K562 (cell line): ENCODE measurements at regions not wholly inside any gene's neighbourhood (a gene's known extent, or its start where the extent isn't known, plus 50 kb on each side); places are given as distances from the start of the nearest gene placed in this dataset.
"Not testable (repeated sequence)": the region's sequence is repeated elsewhere in the genome, so short reads cannot be mapped to it uniquely, and the experiment has no call there.

Experiments
- ATAC-seq: fragments of 200-7000 bp; cut with Tn5 transposase; 3 replicates; pipeline ENCODE4 v1.9.1; 2020; ENCODE audit warnings: moderate library complexity
- BruUV-seq: library from RNA; stranded (reverse); fragments of 400-500 nt; replicated peaks from 2 replicates; lab custom pipeline; 2021; lab: Mats Ljungman, UMichigan
- CTCF ChIA-PET: fragments of 300-600 bp; formaldehyde crosslinking; extraction: SDS; loops from one replicate; lab custom pipeline; 2021; ENCODE audit warnings: low intra/inter-chr PET ratio; lab: Yijun Ruan, JAX
- POLR2A ChIA-PET: fragments of 300-600, 350-650 bp; sonication (Branson Sonifier 250); formaldehyde crosslinking; extraction: SDS; loops from one replicate; lab custom pipeline; 2021; ENCODE audit warnings: antibody characterized with exemption, inconsistent platforms; lab: Yijun Ruan, JAX
- DNase-seq, 4 experiments: peaks; one replicate each; pipeline versions ENCODE4 v3.0.0 to v3.0.0-alpha.2; 2011 to 2018; ENCODE audit warnings: low spot score in 3 of 4, mixed read lengths in 3 of 4; ENCODE audit errors: extremely low read depth in 1 of 4
- FAIRE-seq: peaks from 2 replicates; lab custom pipeline; 2011; peaks lifted over from hg19 to GRCh38; lab: Jason Lieb, UNC
- H2AFZ ChIP-seq: 2 replicates; pipeline ENCODE4 v1.6.0; 2011; ENCODE audit warnings: low read depth, low read length, control low read depth, inconsistent platforms
- H3K27ac ChIP-seq: fragments of 200-600 bp; 3 replicates; pipeline ENCODE4 v1.8.0; 2011; ENCODE audit warnings: low read depth, mild to moderate bottlenecking, control low read depth, inconsistent platforms, low read length, moderate library complexity, mixed read lengths; ENCODE audit errors: extremely low read depth
- H3K27me3 ChIP-seq, 2 experiments: fragments of 300-600 bp in 1 of 2; 2 replicates in 1 of 2; 3 replicates in 1 of 2; pipeline versions ENCODE4 v1.6.0 to v1.8.0; 2011; ENCODE audit warnings: inconsistent platforms in 2 of 2, low read length in 2 of 2, mild to moderate bottlenecking in 1 of 2, mixed read lengths in 1 of 2, moderate library complexity in 1 of 2; ENCODE audit not compliant: control insufficient read depth in 2 of 2, insufficient read depth in 2 of 2
- H3K36me3 ChIP-seq: fragments of 300-600 bp; 3 replicates; pipeline ENCODE4 v1.8.0; 2011; ENCODE audit warnings: mild to moderate bottlenecking, low read length, inconsistent platforms; ENCODE audit not compliant: control insufficient read depth, insufficient read depth
- H3K4me1 ChIP-seq, 2 experiments: fragments of 200-600 bp in 1 of 2; replicated peaks in 1 of 2; 2 replicates in 1 of 2; 3 replicates in 1 of 2; pipeline versions ENCODE4 v1.5.1 to v1.8.0; 2011; ENCODE audit warnings: inconsistent platforms in 2 of 2, low read length in 2 of 2, mild to moderate bottlenecking in 1 of 2, mixed read lengths in 1 of 2, moderate library complexity in 1 of 2; ENCODE audit not compliant: control insufficient read depth in 2 of 2, insufficient read depth in 2 of 2
- H3K4me2 ChIP-seq: 2 replicates; pipeline ENCODE4 v1.6.1; 2011; ENCODE audit warnings: low read length, control low read depth, inconsistent platforms, mixed read lengths; ENCODE audit not compliant: insufficient read depth
- H3K4me3 ChIP-seq: fragments of 200-600 bp; sonication (generic), shearing (Covaris generic); 2 replicates; pipeline ENCODE4 v1.5.1; 2016; ENCODE audit warnings: control low read depth, inconsistent platforms
- H3K79me2 ChIP-seq: fragments of 200-600 bp; 3 replicates; pipeline ENCODE4 v1.8.0; 2011; ENCODE audit warnings: low read length, inconsistent platforms; ENCODE audit not compliant: control insufficient read depth, insufficient read depth
- H3K9ac ChIP-seq, 2 experiments: 2 replicates each; pipeline versions ENCODE4 v1.6.0 to v1.6.1; 2011; ENCODE audit warnings: low read depth in 2 of 2, low read length in 2 of 2, control low read depth in 1 of 2, inconsistent platforms in 1 of 2, mild to moderate bottlenecking in 1 of 2, mixed read lengths in 1 of 2; ENCODE audit not compliant: insufficient read depth in 1 of 2
- H3K9me1 ChIP-seq: one replicate; pipeline ENCODE4 v1.6.0; 2011; ENCODE audit warnings: inconsistent platforms, mild to moderate bottlenecking, low read length, moderate library complexity; ENCODE audit not compliant: control insufficient read depth, insufficient read depth
- H3K9me3 ChIP-seq: replicated peaks from 2 replicates; pipeline ENCODE4 v1.5.1; 2011; ENCODE audit warnings: low read depth, low read length, inconsistent platforms; ENCODE audit not compliant: control insufficient read depth, insufficient read depth
- H4K20me1 ChIP-seq: replicated peaks from 2 replicates; pipeline ENCODE4 v1.6.1; 2011; ENCODE audit warnings: low read length, inconsistent platforms, mixed read lengths; ENCODE audit not compliant: control insufficient read depth, insufficient read depth
- BRD9 ChIP-seq: fragments of 450-650 bp; IDR thresholded peaks from 2 replicates; pipeline ENCODE4 v1.6.1; 2018; ENCODE audit warnings: low read depth; ENCODE audit not compliant: partially characterized antibody
- CEBPB ChIP-seq: fragments of 450-650 bp; IDR thresholded peaks from 2 replicates; pipeline ENCODE4 v1.6.1; 2016; ENCODE audit warnings: missing genetic modification characterization, missing compliant biosample characterization
- SMARCE1 ChIP-seq: fragments of 450-650 bp; IDR thresholded peaks from 2 replicates; pipeline ENCODE4 v1.7.1; 2016; ENCODE audit warnings: mild to moderate bottlenecking
- ZNF23 ChIP-seq: fragments of 250-450 bp; sonication (Bioruptor Pico); IDR thresholded peaks from 2 replicates; pipeline ENCODE4 v1.4.0; 2020; ENCODE audit warnings: mild to moderate bottlenecking
- WGBS: fragments of 100-300 bp; shearing (Covaris generic); methylation state at CpG from one replicate; pipeline ENCODE4 v1.1.6; 2016; ENCODE audit warnings: low coverage, mixed read lengths; ENCODE audit not compliant: insufficient coverage; ENCODE audit errors: missing lambda C conversion rate; 5-methylcytosine and 5-hydroxymethylcytosine counted together
- in situ Hi-C: fragments of 300-500 bp; cut with MboI; formaldehyde crosslinking; loops from 4 replicates; pipeline ENCODE4 v1.15.0; 2018; ENCODE audit warnings: inconsistent platforms, mixed read lengths
- intact Hi-C: fragments of 100-400 bp; cut with micrococcal nuclease; formaldehyde crosslinking; loops from 2 replicates; pipeline ENCODE4 v1.14.2; 2022
- TF ChIP-seq, protein P1 (sequence below): sonication (generic); formaldehyde crosslinking; IDR thresholded peaks from 2 replicates; pipeline ENCODE4 v1.8.1; 2023; ENCODE audit warnings: missing genetic modification reagents, mild to moderate bottlenecking, borderline replicate concordance
- TF ChIP-seq, protein P2 (sequence below): fragments of 250-450 bp; sonication (Bioruptor Pico); IDR thresholded peaks from 2 replicates; pipeline ENCODE4 v1.6.1; 2021; ENCODE audit warnings: mild to moderate bottlenecking

DNA sequence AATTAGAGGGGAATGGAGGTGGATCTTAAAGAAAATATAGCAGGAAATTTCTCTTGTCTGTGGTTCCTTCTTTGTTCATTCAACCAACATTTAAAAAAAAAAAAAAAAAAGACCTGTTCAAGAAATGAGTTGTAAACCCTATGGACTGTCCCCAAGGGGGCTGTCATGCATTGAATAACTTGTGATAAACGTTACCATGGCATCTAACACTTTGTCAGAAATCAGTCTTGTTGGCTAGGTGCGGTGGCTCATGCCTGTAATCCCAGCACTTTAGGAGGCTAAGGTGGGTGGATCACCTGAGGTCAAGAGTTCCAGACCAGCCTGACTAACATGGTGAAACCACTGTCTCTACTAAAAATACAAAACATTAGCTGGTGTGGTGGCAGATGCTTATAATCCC is 381.7 kb downstream of the BCKDHB start (continued):
- TF ChIP-seq, protein P1, sequence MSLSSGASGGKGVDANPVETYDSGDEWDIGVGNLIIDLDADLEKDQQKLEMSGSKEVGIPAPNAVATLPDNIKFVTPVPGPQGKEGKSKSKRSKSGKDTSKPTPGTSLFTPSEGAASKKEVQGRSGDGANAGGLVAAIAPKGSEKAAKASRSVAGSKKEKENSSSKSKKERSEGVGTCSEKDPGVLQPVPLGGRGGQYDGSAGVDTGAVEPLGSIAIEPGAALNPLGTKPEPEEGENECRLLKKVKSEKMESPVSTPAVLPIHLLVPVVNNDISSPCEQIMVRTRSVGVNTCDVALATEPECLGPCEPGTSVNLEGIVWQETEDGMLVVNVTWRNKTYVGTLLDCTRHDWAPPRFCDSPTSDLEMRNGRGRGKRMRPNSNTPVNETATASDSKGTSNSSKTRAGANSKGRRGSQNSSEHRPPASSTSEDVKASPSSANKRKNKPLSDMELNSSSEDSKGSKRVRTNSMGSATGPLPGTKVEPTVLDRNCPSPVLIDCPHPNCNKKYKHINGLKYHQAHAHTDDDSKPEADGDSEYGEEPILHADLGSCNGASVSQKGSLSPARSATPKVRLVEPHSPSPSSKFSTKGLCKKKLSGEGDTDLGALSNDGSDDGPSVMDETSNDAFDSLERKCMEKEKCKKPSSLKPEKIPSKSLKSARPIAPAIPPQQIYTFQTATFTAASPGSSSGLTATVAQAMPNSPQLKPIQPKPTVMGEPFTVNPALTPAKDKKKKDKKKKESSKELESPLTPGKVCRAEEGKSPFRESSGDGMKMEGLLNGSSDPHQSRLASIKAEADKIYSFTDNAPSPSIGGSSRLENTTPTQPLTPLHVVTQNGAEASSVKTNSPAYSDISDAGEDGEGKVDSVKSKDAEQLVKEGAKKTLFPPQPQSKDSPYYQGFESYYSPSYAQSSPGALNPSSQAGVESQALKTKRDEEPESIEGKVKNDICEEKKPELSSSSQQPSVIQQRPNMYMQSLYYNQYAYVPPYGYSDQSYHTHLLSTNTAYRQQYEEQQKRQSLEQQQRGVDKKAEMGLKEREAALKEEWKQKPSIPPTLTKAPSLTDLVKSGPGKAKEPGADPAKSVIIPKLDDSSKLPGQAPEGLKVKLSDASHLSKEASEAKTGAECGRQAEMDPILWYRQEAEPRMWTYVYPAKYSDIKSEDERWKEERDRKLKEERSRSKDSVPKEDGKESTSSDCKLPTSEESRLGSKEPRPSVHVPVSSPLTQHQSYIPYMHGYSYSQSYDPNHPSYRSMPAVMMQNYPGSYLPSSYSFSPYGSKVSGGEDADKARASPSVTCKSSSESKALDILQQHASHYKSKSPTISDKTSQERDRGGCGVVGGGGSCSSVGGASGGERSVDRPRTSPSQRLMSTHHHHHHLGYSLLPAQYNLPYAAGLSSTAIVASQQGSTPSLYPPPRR (CRISPR knock-in tag), result no peak
- TF ChIP-seq CEBPB (tag), result no peak
- TF ChIP-seq, protein P2, sequence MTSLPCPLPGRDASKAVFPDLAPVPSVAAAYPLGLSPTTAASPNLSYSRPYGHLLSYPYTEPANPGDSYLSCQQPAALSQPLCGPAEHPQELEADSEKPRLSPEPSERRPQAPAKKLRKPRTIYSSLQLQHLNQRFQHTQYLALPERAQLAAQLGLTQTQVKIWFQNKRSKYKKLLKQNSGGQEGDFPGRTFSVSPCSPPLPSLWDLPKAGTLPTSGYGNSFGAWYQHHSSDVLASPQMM, result no peak
- no peak for TF ChIP-seq SMARCE1
- no peak for TF ChIP-seq ZNF23
- TF ChIP-seq BRD9, result no peak

DNA sequence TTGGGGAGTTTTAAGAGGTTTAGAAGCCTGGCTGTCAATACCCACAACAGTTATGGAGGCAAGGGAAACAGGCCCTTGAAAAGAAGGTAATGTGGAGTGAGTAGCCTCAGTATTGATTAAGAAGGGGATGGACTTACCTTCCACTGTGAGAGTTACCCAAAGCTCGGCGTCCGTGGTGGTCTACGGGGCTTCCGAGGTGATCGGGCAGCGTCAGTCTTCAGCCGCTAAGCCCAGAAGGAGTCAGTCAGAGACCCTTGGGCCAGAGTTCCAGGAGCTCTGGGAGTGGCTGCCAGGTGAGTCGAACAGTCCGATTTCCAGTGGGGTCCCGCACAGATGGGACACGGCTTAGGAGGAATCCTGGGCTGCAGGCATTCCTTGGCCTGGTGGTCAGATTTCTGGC is 379.0 kb downstream of the BCKDHB start:
- H3K27me3 ChIP-seq, H3K9me3 ChIP-seq, H3K4me2 ChIP-seq, H3K9me1 ChIP-seq, H4K20me1 ChIP-seq, H3K79me2 ChIP-seq, BruUV-seq, H3K4me1 ChIP-seq, H3K9ac ChIP-seq, ATAC-seq, H3K4me3 ChIP-seq, DNase-seq, FAIRE-seq, CTCF ChIA-PET, H2AFZ ChIP-seq, POLR2A ChIA-PET, H3K36me3 ChIP-seq, H3K27ac ChIP-seq, in situ Hi-C loops, intact Hi-C loops: not testable (repeated sequence)
- 0% methylated on average over 11 of the region's 12 CpGs for WGBS
